ENCODE measurements at regions not wholly inside any gene's neighbourhood (a gene's known extent, or its start where the extent isn't known, plus 50 kb on each side); places are given as distances from the start of the nearest gene placed in this dataset.

DNA sequence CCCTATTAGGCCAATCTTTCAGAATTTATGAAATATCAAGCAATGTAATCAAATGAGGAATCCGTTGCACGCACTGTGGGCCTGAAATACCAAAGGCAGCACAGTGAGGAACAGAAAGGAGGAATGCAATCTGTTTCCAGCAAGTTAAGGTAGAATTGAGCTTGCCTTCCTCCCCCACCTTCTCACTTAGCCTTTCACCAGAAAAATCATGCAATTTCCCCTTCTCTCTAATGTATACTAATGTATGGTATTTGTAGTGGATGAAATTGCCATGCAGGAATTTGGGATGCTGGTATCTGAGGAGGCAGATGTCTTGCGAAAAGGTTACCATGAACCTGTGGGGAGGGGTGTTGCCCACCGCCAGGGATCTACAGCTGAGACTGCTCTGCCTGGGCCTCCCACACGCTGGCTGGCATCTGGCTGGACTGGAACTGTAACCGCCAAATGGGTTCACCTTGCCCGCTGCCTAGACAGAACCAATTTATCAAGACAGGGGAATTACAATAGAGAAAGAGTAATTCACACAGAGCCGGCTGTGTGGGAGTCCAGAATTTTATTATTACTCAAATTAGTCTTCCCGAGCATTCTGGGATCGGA lies 222.4 kb upstream of the MYLIP start:
- no peak for DNase-seq (ENCODE audit: low read depth)
- H3K4me3 ChIP-seq (ENCODE audit: low read depth, low read length): no peak overlapping the region
- no peak for TF ChIP-seq CTCF (IDR thresholded peaks at IDR 0.05; ENCODE audit: control insufficient read depth, extremely low read depth, insufficient read depth)

GRCh38 chr6:15905488-15906419 lies 223.1 kb upstream of the MYLIP start:
- TF ChIP-seq CTCF (IDR thresholded peaks at IDR 0.05; ENCODE audit: control insufficient read depth, extremely low read depth, insufficient read depth): no peak
- DNase-seq (ENCODE audit: low read depth): no peak
- no peak overlapping the region for H3K4me3 ChIP-seq (ENCODE audit: low read depth, low read length)

DNA sequence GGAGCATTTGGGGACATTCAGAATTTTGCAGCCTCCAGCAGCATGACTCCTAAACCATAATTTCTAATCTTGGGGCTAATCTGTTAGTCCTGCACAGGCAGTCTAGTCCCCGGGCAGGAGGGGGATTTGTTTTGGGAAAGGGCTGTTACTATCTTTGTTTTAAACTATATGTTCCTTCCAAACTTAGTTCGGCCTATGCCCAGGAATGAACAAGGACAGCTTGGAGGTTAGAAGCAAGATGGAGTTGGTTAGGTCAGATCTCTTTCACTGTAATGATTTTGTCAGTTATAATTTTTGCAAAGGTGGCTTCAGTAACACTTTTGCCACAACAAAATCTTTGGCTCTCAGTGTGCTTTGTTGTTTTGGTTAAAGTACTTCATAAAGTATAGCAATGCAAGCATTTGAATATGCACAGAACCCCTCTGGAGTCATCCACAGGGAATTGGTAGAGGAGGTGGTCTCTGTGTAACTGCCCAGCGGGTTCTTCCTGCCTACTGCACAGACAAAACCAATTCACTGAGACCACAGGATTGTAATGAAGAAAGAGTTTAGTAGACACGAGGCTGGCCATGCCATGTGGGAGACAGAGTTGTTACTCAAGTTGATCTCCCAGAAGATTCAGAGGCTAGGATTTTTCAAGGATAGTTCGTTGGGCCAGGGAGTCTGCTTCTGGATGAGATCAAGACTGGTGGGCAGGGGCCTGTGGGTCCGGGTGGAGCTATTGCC lies 224.1 kb upstream of the MYLIP start:
- no peak for DNase-seq (ENCODE audit: low read depth)
- TF ChIP-seq CTCF (IDR thresholded peaks at IDR 0.05; ENCODE audit: control insufficient read depth, extremely low read depth, insufficient read depth): no peak
- H3K4me3 ChIP-seq (ENCODE audit: low read depth, low read length): no peak overlapping the region

DNA sequence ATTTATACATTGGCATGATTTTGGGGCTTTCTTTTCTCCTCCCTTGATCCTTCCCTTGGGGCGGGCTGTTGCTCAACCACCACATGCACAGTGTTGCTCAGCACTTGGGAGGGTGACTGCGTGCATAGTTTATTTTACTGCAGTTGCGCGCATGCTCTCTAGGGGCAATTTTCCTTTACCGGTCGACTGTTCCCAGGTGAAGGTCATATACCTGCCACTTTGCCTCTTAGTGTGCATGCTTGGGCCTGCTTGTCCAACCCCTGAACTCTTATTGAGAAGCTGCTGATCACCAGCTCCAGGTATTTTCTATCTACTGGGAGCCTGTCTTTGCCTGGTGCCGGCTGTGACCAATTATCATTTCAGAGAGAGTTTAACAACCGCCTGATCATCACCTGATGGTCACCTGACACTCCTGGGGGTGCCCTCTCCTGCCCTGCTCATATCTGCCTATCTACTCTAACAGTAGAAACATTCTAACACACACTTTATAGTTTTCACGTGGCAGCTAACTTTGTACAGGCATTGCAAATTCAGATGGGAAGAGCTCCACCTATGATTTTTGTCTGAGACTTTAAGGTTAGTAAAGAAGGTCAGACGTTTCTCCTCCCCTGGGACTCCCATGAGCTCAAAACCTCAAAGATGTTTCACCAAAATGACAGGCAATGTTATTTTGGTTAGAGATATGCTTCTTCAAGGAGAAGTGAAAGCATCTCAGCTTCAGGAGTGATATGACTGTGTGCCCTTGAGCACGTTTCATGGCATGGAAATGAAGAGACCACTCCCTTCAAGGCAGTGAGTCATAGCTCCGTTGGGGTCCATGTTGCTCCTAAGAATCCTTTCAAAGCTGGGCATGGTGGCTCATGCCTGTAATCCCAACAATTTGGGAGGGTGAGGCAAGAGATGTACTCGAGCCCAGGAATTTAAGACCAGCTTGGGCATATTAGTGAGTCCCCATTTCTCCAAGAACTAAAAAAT lies 227.5 kb upstream of the MYLIP start:
- no peak overlapping the region for H3K4me3 ChIP-seq (ENCODE audit: low read depth, low read length)
- DNase-seq (ENCODE audit: low read depth): no peak
- no peak for TF ChIP-seq CTCF (IDR thresholded peaks at IDR 0.05; ENCODE audit: control insufficient read depth, extremely low read depth, insufficient read depth)

GRCh38 chr6:15898693-15899092 lies 230.2 kb upstream of the MYLIP start:
- no peak overlapping the region for H3K4me3 ChIP-seq (ENCODE audit: low read depth, low read length)
- TF ChIP-seq CTCF (IDR thresholded peaks at IDR 0.05; ENCODE audit: control insufficient read depth, extremely low read depth, insufficient read depth): no peak
- DNase-seq (ENCODE audit: low read depth): no peak

Data from LNCaP clone FGC (cell line).